GM21526 (cell line): ENCODE measurements at regions not wholly inside any gene's neighbourhood (a gene's known extent, or its start where the extent isn't known, plus 50 kb on each side); places are given as distances from the start of the nearest gene placed in this dataset.
"Not testable (repeated sequence)": the region's sequence is repeated elsewhere in the genome, so short reads cannot be mapped to it uniquely, and the experiment has no call there.

ENCODE experiments used
- ATAC-seq: cut with Tn5 transposase; IDR thresholded peaks from one replicate; pipeline ENCODE4 v1.9.1; 2021; ENCODE audit warnings: moderate library complexity; ENCODE audit not compliant: unreplicated experiment, low FRiP score

GRCh38 chr13:81986308-81986707 is 1645.4 kb upstream of the SPRY2 start:
- ATAC-seq, result no peak

GRCh38 chr13:81957121-81957520 is 1616.2 kb upstream of the SPRY2 start:
- no peak for ATAC-seq

DNA sequence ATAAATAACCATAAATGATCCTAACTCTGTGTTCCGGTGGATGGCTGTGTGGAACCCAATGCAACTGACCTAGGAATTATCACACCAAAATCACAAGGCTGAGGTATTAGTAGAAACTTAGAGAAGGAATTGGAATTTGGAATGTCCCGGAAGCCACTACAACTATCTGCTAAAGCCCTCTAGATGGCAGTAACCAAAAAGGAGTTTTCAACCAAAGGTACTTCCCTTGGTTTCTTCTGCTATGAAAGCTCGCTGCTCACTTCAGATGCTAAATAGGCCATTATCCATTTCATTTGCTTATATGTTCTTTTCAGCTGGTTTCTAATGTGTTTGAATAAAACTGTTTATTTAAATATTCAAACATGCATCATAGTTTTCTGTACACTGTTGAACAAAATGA is 1589.1 kb upstream of the SPRY2 start:
- ATAC-seq, result no peak

DNA sequence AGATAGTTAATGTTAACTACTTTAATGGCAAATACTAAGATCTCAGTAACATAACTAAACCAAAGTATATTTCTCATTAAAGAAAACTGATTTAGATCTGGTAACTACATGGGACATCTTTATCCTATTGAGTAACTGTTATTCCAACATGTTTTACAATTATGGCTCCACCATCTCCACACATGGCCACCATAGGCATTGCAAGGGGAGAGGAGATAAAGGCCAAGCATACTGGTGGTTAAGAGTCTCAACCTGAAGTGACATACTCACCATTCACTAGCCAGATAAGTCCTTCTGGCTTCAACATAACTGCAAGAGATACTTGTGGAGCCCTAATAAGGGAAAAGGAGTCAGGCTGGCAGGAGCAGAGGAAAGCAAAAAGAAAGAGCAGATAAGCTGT is 1586.4 kb upstream of the SPRY2 start:
- no peak for ATAC-seq

DNA sequence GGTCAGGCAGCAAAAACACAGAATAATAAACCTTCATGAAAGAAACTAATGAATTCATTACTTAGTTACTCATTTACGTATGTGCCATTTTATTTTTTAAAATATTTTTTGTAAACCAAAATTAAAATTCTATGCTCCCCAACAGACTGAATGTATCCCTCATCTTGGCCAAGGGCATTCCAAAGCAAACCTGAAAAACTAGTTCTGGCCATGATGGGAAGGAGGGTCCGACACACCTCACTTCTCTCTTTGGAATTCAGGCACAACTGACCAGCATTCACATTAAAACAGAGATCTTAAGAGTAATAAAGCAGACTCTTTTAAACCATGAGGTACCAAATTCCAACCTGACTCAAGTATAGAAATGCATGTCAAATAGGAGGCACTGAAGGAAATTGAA is 1576.9 kb upstream of the SPRY2 start:
- no peak for ATAC-seq

- ATAC-seq, result no peak
Observed at GRCh38 chr13:81916461-81916860, 1575.5 kb upstream of the SPRY2 start.

DNA sequence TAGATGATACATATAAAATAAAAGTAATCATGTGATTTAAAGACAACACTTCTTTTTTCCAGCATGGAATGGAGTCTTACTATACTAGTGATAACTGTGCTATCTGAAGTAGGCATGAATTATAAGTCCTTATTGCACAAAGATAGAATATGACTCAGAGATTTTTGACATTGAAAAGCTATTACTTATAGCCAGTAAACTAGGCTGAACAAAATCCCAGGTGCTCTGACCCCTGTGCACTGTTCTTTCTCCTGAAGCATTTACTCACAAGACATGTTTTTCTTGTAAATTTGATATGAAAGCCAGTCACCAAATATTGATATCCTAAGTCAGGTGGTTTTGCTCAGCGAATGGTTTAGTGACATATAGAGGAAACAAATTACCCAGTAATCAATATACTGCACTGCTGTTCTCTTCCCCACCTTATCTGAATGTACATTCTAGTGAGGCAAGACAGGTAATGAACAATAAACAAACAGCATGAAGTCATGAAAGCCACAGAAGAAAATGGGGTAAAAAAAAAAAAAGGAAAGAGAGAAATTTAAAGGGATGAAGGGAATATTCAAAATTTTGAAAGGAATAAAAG is 1567.0 kb upstream of the SPRY2 start:
- no peak for ATAC-seq

DNA sequence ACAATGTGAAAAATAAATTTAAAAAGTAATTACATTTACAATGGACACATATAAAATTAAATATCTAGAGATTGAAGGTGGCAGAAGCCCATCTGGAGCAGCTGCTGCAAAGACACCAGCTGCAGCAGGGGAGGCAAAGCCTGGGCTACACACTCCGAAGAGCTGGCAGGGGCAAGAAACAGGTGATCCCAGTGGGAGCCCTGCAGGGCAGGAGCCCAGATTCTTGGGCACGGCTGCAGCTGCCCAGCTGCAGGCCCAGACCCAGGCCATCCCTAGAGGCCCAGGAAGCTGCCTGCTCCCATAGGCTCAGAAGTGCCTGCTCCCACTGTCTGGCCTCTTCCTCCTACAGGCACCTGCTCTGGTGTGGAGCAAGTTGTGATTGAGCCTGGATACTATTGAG is 1547.9 kb upstream of the SPRY2 start:
- no peak for ATAC-seq

GRCh38 chr13:81874681-81875661 is 1534.0 kb upstream of the SPRY2 start:
- no peak for ATAC-seq

DNA sequence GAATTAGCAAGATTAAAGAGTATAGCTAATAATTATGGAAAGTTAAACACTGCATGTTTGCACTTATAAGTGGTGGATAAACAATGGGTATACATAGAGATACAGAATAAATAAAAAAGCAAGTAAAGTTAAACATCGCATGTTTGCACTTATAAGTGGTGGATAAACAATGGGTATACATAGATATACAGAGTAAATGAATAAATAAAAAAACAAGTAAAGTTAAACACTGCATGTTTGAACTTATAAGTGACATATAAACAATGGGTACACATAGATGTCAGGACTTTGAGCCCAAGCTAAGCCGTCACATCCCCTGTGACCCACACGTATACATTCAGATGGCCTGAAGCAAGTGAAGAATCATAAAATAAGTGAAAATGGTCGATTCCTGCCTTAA is 1533.3 kb upstream of the SPRY2 start:
- no peak for ATAC-seq

DNA sequence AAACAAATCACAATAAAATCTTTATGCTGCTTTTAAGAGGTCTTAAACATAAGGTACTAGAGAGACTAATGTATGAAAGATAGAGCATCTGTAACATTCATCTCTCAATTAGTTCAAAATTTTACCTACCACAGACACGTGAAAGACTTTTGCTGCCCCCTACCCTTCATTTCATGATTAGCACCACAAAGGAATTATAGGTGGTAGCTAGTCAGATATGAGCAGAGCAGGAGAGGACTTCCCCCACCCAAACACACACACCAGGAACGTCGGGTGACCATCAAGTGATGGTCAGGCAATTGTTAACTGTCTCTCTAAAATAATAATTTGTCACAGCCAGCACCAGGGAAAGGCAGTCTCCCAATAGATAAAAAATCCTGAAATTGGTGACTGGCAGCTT is 1531.7 kb upstream of the SPRY2 start:
- no peak for ATAC-seq

- not testable (repeated sequence) for ATAC-seq
Observed at GRCh38 chr13:81871751-81872325, 1530.9 kb upstream of the SPRY2 start.

GRCh38 chr13:81848291-81848690 is 1507.4 kb upstream of the SPRY2 start:
- no peak for ATAC-seq

- ATAC-seq, result no peak
Observed at GRCh38 chr13:81846771-81847170, 1505.8 kb upstream of the SPRY2 start.

DNA sequence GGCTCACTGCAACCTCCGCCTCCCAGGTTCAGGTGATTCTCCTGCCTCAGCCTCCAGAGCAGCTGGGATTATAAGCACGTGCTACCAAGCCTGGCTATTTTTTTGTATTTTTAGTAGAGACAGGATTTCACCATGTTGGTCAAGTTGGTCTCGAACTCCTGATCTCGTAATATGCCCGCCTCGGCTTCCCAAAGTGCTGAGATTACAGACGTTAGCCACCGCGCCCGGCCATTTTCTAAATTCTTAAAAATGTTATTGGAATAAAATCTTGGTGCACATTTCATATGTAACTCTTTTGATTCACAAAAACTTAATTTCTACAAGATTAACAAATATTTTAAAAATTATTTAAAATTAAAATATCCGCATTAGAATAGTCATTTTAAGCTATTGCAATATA is 1480.3 kb upstream of the SPRY2 start:
- ATAC-seq, result no peak

DNA sequence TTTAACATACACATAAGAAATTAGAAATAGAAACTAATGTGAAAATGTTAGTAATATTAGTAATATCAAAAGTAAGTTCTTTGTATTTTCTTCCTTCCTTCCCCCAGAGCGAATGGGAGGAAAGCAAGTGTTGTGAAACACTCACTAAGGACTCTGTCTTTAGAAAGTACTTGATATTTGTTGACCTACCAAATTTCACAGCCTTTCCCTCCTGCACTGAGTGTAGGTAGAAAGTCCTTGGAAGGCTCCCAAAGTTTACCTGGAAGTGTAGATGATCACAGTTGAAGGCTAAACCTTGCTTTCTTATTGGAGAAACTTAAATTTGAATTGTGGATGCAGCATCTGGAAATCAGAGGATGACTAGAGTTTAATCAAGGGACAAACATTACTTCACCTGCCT is 1459.5 kb upstream of the SPRY2 start:
- ATAC-seq, result no peak

- ATAC-seq, result no peak
Observed at GRCh38 chr13:81795710-81796109, 1454.8 kb upstream of the SPRY2 start.

DNA sequence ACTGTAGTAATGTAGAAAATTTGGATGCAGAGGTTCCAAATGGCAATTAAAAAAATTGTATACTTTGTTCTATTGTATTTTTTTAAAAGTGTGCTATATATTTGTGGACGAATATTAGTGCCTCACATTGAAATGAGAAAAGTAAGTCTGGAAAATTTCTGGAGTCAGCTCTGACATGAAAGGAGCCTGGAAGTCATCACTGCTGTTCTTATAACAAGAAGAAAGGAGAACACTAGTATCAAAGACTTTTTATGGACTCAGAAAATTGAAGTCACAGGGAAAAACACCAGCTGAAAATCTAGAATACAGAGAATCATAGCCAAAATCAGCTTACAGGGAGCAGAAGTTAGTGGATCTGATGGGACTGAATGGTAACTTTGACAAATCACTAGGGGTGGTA is 1450.7 kb upstream of the SPRY2 start:
- ATAC-seq, result no peak

DNA sequence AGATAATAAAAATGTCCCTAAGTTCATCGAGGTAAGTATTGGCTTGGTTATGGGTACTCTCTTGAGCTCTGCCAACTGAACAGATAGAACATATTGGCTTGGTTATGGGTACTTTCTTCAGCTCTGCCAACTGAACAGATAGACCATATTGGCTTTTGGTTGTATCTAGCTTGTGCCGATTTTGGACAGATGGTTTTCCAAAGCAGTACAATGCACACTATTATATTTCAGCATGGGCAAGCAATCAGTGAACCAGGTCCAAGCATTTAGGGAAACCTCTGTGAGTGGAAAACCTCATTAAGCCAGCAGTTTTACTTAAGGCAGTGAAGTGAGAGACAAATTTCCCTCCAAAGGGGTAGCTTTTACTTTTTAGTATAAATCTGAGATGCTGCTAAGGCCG is 1440.5 kb upstream of the SPRY2 start:
- no peak for ATAC-seq

DNA sequence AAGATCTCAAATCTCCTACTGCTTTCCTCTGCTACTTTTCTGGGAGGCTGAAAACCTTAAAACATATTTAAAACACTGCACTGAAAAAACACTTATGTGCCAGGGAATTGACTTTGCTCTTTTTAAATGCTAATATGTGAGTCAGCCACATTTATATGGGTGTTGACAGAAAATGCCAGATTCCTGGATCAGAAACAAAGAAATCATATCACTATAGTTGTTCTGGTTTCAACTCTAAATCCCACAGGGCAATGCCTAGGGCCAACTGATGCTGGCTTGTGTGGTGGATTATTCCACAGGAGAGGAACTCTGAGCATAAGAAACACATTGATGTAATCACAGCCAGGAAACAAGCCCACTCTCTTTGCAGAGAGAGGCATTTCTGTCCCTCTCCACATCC is 1439.0 kb upstream of the SPRY2 start:
- ATAC-seq, result no peak

DNA sequence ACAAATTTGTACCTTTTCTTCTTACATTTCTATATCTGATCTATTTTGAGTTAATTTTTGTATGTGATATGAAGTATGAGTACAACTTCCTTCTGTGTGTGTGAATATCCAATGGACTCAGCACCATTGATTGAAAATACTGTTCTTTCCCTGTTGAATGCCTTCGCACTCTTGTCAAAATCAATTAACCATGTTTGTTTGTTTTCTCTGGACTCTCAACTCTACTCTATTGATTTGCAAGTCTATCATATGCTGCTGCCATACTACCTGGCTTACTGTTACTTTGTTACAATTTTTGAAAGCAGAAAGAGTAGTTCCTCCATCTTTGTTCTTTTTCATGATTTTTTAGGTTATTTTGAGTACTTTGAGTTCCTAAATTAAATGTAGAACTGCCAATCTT is 1437.4 kb upstream of the SPRY2 start:
- no peak for ATAC-seq

GRCh38 chr13:81773263-81773662 is 1432.3 kb upstream of the SPRY2 start:
- ATAC-seq, result no peak
